Neural cell (in vitro differentiated cells): ENCODE measurements at regions not wholly inside any gene's neighbourhood (a gene's known extent, or its start where the extent isn't known, plus 50 kb on each side); places are given as distances from the start of the nearest gene placed in this dataset.

ENCODE experiments used
- H2AFZ ChIP-seq: fragments of 200-600, 300-800 bp; sonication (generic), shearing (Covaris generic); 2 replicates; pipeline ENCODE4 v1.6.0; 2014; ENCODE audit warnings: low read depth, mild to moderate bottlenecking, antibody characterized with exemption, low read length, moderate library complexity
- H3F3A ChIP-seq: fragments of 200-600 bp; shearing (Covaris generic); 2 replicates; pipeline ENCODE4 v1.6.1; 2016; ENCODE audit warnings: mild to moderate bottlenecking, moderate library complexity, mixed read lengths, antibody characterized with exemption, low read length; ENCODE audit not compliant: insufficient read depth, poor library complexity, severe bottlenecking
- H3K27ac ChIP-seq: fragments of 200-600, 300-800 bp; sonication (generic), shearing (Covaris generic); 2 replicates; pipeline ENCODE4 v1.5.1; 2014; ENCODE audit warnings: mild to moderate bottlenecking, low read length, moderate library complexity
- H3K27me3 ChIP-seq: fragments of 300-800, 200-600 bp; sonication (generic), shearing (Covaris generic); 2 replicates; pipeline ENCODE4 v1.6.0; 2014; ENCODE audit warnings: mild to moderate bottlenecking, low read depth, low read length, moderate library complexity; ENCODE audit not compliant: insufficient read depth
- H3K36me3 ChIP-seq: fragments of 300-800, 200-600 bp; sonication (generic), shearing (Covaris generic); 2 replicates; pipeline ENCODE4 v1.5.1; 2014; ENCODE audit warnings: mild to moderate bottlenecking, antibody characterized with exemption, low read length, moderate library complexity; ENCODE audit not compliant: insufficient read depth
- H3K4me2 ChIP-seq: fragments of 300-800, 200-600 bp; sonication (generic), shearing (Covaris generic); 2 replicates; pipeline ENCODE4 v1.6.0; 2014; ENCODE audit warnings: mild to moderate bottlenecking, low read length
- H3K4me3 ChIP-seq: fragments of 300-800, 200-600 bp; sonication (generic), shearing (Covaris generic); 2 replicates; pipeline ENCODE4 v1.5.1; 2014; ENCODE audit warnings: mild to moderate bottlenecking, low read length, moderate library complexity
- H3K79me2 ChIP-seq: fragments of 200-600 bp; shearing (Covaris generic); replicated peaks from 2 replicates; pipeline ENCODE4 v1.6.0; 2014; ENCODE audit warnings: mild to moderate bottlenecking, low read length, moderate library complexity; ENCODE audit not compliant: insufficient read depth
- H3K9ac ChIP-seq: fragments of 300-800, 200-600 bp; sonication (generic), shearing (Covaris generic); 2 replicates; pipeline ENCODE4 v1.6.1; 2016; ENCODE audit warnings: mild to moderate bottlenecking, low read length, mixed read lengths
- H3K9me2 ChIP-seq: fragments of 200-600 bp; shearing (Covaris generic); 2 replicates; pipeline ENCODE4 v1.6.1; 2016; ENCODE audit warnings: mild to moderate bottlenecking, low read length, mixed read lengths; ENCODE audit not compliant: insufficient read depth
- H3K9me3 ChIP-seq: fragments of 200-600, 300-800 bp; sonication (generic), shearing (Covaris generic); 2 replicates; pipeline ENCODE4 v1.6.1; 2016; ENCODE audit warnings: mild to moderate bottlenecking, mixed run types, low read length, moderate library complexity, mixed read lengths
- H4K20me1 ChIP-seq: fragments of 200-600 bp; shearing (Covaris generic); 2 replicates; pipeline ENCODE4 v1.6.1; 2016; ENCODE audit warnings: mild to moderate bottlenecking, mixed run types; ENCODE audit not compliant: insufficient read depth
- CTCF ChIP-seq: fragments of 450-650 bp; IDR thresholded peaks from 2 replicates; pipeline ENCODE4 v1.5.1; 2014; ENCODE audit warnings: antibody characterized with exemption, mild to moderate bottlenecking, moderate library complexity; ENCODE audit not compliant: poor library complexity, severe bottlenecking
- EP300 ChIP-seq: fragments of 450-650 bp; conservative IDR thresholded peaks from 2 replicates; pipeline ENCODE4 v1.6.1; 2014; ENCODE audit warnings: antibody characterized with exemption, mild to moderate bottlenecking, moderate library complexity; ENCODE audit not compliant: poor library complexity, severe bottlenecking
- EZH2 ChIP-seq: fragments of 200-600, 300-800 bp; shearing (Covaris generic), sonication (generic); IDR thresholded peaks from 2 replicates; pipeline ENCODE4 v1.6.1; 2014; ENCODE audit warnings: antibody characterized with exemption, low read length, borderline replicate concordance, mild to moderate bottlenecking; ENCODE audit not compliant: insufficient read depth, poor library complexity, severe bottlenecking
- MXI1 ChIP-seq: fragments of 450-650 bp; conservative IDR thresholded peaks from 2 replicates; pipeline ENCODE4 v1.6.1; 2014; ENCODE audit warnings: antibody characterized with exemption, mild to moderate bottlenecking; ENCODE audit not compliant: poor library complexity, severe bottlenecking
- POLR2AphosphoS5 ChIP-seq: IDR thresholded peaks from 2 replicates; pipeline ENCODE4 v1.6.1; 2012
- RAD21 ChIP-seq: fragments of 450-650 bp; conservative IDR thresholded peaks from 2 replicates; pipeline ENCODE4 v1.6.1; 2014; ENCODE audit warnings: antibody characterized with exemption, mild to moderate bottlenecking, moderate library complexity
- SMC3 ChIP-seq: fragments of 450-650 bp; conservative IDR thresholded peaks from 2 replicates; pipeline ENCODE4 v1.6.1; 2014; ENCODE audit warnings: antibody characterized with exemption, mild to moderate bottlenecking, moderate library complexity; ENCODE audit not compliant: poor library complexity
- TAF1 ChIP-seq: IDR thresholded peaks from 2 replicates; pipeline ENCODE4 v1.6.1; 2012; ENCODE audit warnings: low read depth
- TF ChIP-seq, protein P1 (sequence below): IDR thresholded peaks from 2 replicates; pipeline ENCODE4 v1.6.1; 2012; ENCODE audit warnings: borderline replicate concordance

DNA sequence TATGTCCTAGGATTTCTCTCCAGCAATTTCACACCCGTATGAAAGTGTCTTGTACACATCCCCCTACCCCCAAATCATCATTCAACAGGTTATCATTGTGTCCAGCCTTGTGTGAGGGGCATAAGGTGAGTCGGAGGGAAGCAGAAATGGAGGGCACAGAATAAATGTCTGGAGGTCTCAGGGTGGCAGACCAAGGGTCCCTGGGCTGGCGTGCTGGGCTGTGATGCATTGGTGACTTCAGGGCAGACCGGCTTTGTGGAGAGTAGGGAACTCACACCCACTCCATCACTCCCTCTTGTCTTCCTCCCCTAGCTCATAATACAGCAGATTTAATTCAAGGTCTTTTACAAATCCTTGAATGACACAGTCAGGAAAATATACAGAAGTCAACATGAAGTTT, 191.7 kb upstream of the PMEPA1 start:
- Histone ChIP-seq H3K79me2 (no peaks in the 10 kb centered on the region), H3K9me2 (no peaks in the 10 kb centered on the region), H3K36me3 (no peaks in the 10 kb centered on the region), H3F3A (no peaks in the 10 kb centered on the region), H3K9ac (no peak overlapping the region), H3K27me3 (no peaks in the 10 kb centered on the region), H3K27ac (no peak overlapping the region), H3K4me2 (no peak overlapping the region), H4K20me1 (no peaks in the 10 kb centered on the region), H2AFZ (no peak overlapping the region), H3K9me3 (no peaks in the 10 kb centered on the region), H3K4me3 (no peak overlapping the region)
- TF ChIP-seq TAF1 (no peak), RAD21 (no peak), EP300 (no peak), CTCF (no peak), SMC3 (no peak), POLR2AphosphoS5 (no peak)
- TF ChIP-seq, protein P1, sequence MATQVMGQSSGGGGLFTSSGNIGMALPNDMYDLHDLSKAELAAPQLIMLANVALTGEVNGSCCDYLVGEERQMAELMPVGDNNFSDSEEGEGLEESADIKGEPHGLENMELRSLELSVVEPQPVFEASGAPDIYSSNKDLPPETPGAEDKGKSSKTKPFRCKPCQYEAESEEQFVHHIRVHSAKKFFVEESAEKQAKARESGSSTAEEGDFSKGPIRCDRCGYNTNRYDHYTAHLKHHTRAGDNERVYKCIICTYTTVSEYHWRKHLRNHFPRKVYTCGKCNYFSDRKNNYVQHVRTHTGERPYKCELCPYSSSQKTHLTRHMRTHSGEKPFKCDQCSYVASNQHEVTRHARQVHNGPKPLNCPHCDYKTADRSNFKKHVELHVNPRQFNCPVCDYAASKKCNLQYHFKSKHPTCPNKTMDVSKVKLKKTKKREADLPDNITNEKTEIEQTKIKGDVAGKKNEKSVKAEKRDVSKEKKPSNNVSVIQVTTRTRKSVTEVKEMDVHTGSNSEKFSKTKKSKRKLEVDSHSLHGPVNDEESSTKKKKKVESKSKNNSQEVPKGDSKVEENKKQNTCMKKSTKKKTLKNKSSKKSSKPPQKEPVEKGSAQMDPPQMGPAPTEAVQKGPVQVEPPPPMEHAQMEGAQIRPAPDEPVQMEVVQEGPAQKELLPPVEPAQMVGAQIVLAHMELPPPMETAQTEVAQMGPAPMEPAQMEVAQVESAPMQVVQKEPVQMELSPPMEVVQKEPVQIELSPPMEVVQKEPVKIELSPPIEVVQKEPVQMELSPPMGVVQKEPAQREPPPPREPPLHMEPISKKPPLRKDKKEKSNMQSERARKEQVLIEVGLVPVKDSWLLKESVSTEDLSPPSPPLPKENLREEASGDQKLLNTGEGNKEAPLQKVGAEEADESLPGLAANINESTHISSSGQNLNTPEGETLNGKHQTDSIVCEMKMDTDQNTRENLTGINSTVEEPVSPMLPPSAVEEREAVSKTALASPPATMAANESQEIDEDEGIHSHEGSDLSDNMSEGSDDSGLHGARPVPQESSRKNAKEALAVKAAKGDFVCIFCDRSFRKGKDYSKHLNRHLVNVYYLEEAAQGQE: no peak

- Histone ChIP-seq H3K9me3 (no peaks in the 10 kb centered on the region), H3K4me2 (no peak overlapping the region), H4K20me1 (no peaks in the 10 kb centered on the region), H3K9ac (no peak overlapping the region), H3F3A (no peaks in the 10 kb centered on the region), H2AFZ (no peak overlapping the region), H3K4me3 (no peak overlapping the region), H3K9me2 (no peaks in the 10 kb centered on the region), H3K36me3 (no peaks in the 10 kb centered on the region), H3K27me3 (no peaks in the 10 kb centered on the region), H3K79me2 (no peaks in the 10 kb centered on the region), H3K27ac (no peak overlapping the region)
- TF ChIP-seq RAD21 (no peak), EP300 (no peak), TAF1 (no peak), CTCF (no peak), MXI1 (no peak), EZH2 (no peak), POLR2AphosphoS5 (no peak), SMC3 (no peak)
- TF ChIP-seq, protein P1: no peak
These were observed 190.6 kb upstream of the PMEPA1 start for GRCh38 chr20:57900226-57900905.
